Hepatocyte (in vitro differentiated cells): ENCODE measurements at regions not wholly inside any gene's neighbourhood (a gene's known extent, or its start where the extent isn't known, plus 50 kb on each side); places are given as distances from the start of the nearest gene placed in this dataset.

Experiments
- CTCF ChIP-seq: fragments of 200-600 bp; sonication (generic); IDR thresholded peaks from 2 replicates; pipeline ENCODE4 v1.5.1; 2016; ENCODE audit warnings: antibody characterized with exemption, mild to moderate bottlenecking; ENCODE audit not compliant: poor library complexity
- EZH2phosphoT487 ChIP-seq: fragments of 200-600 bp; sonication (generic); IDR thresholded peaks from one replicate; pipeline ENCODE4 v1.6.1; 2018; ENCODE audit warnings: antibody characterized with exemption, mild to moderate bottlenecking, low read depth, moderate library complexity; ENCODE audit not compliant: unreplicated experiment, severe bottlenecking

- TF ChIP-seq CTCF, result no peak
- TF ChIP-seq EZH2phosphoT487, result no peak
Measured at GRCh38 chr11:115965767-115966504, 461.7 kb upstream of the CADM1 start.
